ENCODE measurements at regions not wholly inside any gene's neighbourhood (a gene's known extent, or its start where the extent isn't known, plus 50 kb on each side); places are given as distances from the start of the nearest gene placed in this dataset.

DNA sequence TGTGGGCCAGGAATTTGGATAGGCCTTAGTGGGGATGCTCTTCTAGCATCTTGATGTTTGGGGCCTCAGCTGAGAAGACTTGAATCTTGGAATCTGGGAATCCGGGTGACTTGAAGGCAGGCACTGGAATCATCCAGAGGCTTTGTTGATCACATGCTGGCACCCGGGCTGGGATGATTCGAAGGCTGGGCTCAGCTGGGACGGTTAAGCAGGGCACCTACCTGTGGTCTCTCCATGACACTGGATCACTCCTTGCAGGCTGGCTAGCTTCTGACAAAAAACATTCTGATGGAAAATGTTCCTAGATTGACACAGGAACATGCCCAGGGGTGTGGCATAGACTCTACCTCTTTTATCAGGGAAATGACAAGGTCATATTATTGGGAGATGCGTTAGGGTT is 149.1 kb downstream of the TENT4A start:
- Histone ChIP-seq H2BK15ac (ENCODE audit: low read length) (no peak overlapping the region), H3K4me1 (replicated peaks in 1 of 4; ENCODE audit: control insufficient read depth in 3 of 4, insufficient read depth in 4 of 4, low read length in 3 of 4) (no peaks in the 10 kb centered on the region), H2BK12ac (ENCODE audit: low read depth, low read length) (no peak overlapping the region), H3K56ac (replicated peaks; ENCODE audit: insufficient read length, low read depth, low read length) (no peak overlapping the region), H2AK5ac (ENCODE audit: low read depth, low read length) (no peak overlapping the region), H2BK5ac (ENCODE audit: low read depth, low read length) (no peak overlapping the region), H2AFZ (ENCODE audit: low read length) (no peak overlapping the region), H3K9ac (replicated peaks in 1 of 4; ENCODE audit: extremely low read depth in 1 of 4, low read depth in 3 of 4, low read length in 3 of 4) (no peak overlapping the region), H3K9me3 (ENCODE audit: insufficient read depth in 2 of 2, low read depth in 1 of 2, low read length in 1 of 2) (peaks cover 5 to 9% of the 10 kb centered on the region in 2 experiments; a peak in 3 of 4 replicates), H4K8ac (ENCODE audit: extremely low read depth, insufficient read depth, low read length) (no peak overlapping the region), H3K36me3 (ENCODE audit: control insufficient read depth in 2 of 4, insufficient read depth in 4 of 4, low read length in 3 of 4) (no peaks in the 10 kb centered on the region), H3K4ac (replicated peaks; ENCODE audit: insufficient read length, low read depth, low read length) (no peak overlapping the region), H3K14ac (ENCODE audit: insufficient read length) (no peak overlapping the region), H3K23ac (ENCODE audit: insufficient read length) (no peak overlapping the region), H3K27ac (ENCODE audit: low read depth, low read length) (no peak overlapping the region), H3K4me3 (ENCODE audit: extremely low read depth in 1 of 4, insufficient read depth in 2 of 4, low read depth in 3 of 4, low read length in 4 of 4) (no peak overlapping the region), H3K79me1 (ENCODE audit: low read depth, low read length) (no peaks in the 10 kb centered on the region; the same call in 1 of the 2 replicates), H3K79me2 (ENCODE audit: control insufficient read depth in 1 of 2, insufficient read depth in 2 of 2, low read length in 2 of 2) (no peaks in the 10 kb centered on the region), H3K23me2 (ENCODE audit: low read depth, low read length) (no peaks in the 10 kb centered on the region), H3K4me2 (ENCODE audit: insufficient read depth in 1 of 2, low read depth in 2 of 2, low read length in 2 of 2) (no peak overlapping the region), H3K27me3 (replicated peaks in 1 of 4; ENCODE audit: control insufficient read depth in 3 of 4, extremely low read depth in 1 of 4, insufficient read depth in 3 of 4, low read length in 3 of 4) (no peaks in the 10 kb centered on the region), H4K91ac (replicated peaks; ENCODE audit: insufficient read length, low read length) (no peak overlapping the region), H2BK120ac (replicated peaks; ENCODE audit: low read depth, low read length) (no peak overlapping the region), H4K5ac (ENCODE audit: insufficient read length, low read depth, low read length) (no peak overlapping the region), H4K20me1 (replicated peaks in 1 of 2; ENCODE audit: control insufficient read depth in 1 of 2, insufficient read depth in 2 of 2, low read length in 2 of 2) (no peaks in the 10 kb centered on the region), H3K18ac (ENCODE audit: extremely low read depth, low read length) (no peak overlapping the region), H2BK20ac (ENCODE audit: low read length) (no peak overlapping the region)
- no peak for DNase-seq (ENCODE audit: low read depth in 1 of 2, low spot score in 2 of 2)
- TF ChIP-seq CHD2 (IDR thresholded peaks at IDR 0.05; ENCODE audit: low read length): no peak
- TF ChIP-seq RFX5 (IDR thresholded peaks at IDR 0.05; ENCODE audit: borderline replicate concordance, low read depth, low read length): no peak
- TF ChIP-seq SP4 (IDR thresholded peaks at IDR 0.05; ENCODE audit: low read length): no peak
- no peak for TF ChIP-seq TBP (IDR thresholded peaks at IDR 0.05; ENCODE audit: low read depth, low read length)
- TF ChIP-seq RXRA (IDR thresholded peaks at IDR 0.05; ENCODE audit: insufficient read depth, low read depth, low read length): no peak
- no peak for TF ChIP-seq POLR2A (IDR thresholded peaks at IDR 0.05; ENCODE audit: control extremely low read depth in 1 of 2, low read depth in 2 of 2, low read length in 2 of 2)
- TF ChIP-seq NANOG (IDR thresholded peaks at IDR 0.05; ENCODE audit: insufficient read depth, low read depth, low read length, poor library complexity, severe bottlenecking): no peak
- TF ChIP-seq TAF7 (optimal IDR thresholded peaks at IDR 0.05; ENCODE audit: borderline replicate concordance, low read depth, low read length): no peak
- no peak for TF ChIP-seq YY1 (IDR thresholded peaks at IDR 0.05; ENCODE audit: low read depth, low read length)
- TF ChIP-seq, protein P1, sequence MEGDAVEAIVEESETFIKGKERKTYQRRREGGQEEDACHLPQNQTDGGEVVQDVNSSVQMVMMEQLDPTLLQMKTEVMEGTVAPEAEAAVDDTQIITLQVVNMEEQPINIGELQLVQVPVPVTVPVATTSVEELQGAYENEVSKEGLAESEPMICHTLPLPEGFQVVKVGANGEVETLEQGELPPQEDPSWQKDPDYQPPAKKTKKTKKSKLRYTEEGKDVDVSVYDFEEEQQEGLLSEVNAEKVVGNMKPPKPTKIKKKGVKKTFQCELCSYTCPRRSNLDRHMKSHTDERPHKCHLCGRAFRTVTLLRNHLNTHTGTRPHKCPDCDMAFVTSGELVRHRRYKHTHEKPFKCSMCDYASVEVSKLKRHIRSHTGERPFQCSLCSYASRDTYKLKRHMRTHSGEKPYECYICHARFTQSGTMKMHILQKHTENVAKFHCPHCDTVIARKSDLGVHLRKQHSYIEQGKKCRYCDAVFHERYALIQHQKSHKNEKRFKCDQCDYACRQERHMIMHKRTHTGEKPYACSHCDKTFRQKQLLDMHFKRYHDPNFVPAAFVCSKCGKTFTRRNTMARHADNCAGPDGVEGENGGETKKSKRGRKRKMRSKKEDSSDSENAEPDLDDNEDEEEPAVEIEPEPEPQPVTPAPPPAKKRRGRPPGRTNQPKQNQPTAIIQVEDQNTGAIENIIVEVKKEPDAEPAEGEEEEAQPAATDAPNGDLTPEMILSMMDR (IDR thresholded peaks at IDR 0.05; ENCODE audit: control extremely low read depth in 1 of 3, insufficient read depth in 1 of 3, low read depth in 1 of 3, low read length in 3 of 3): no peak
- no peak for TF ChIP-seq RAD21 (IDR thresholded peaks at IDR 0.05 in 1 of 2, conservative IDR thresholded peaks at IDR 0.05 in 1 of 2; ENCODE audit: low read depth in 2 of 2, low read length in 2 of 2)
- no peak for FAIRE-seq
- CTCF ChIA-PET (ENCODE audit: partially characterized antibody): interaction anchor here (0.8 kb wide), 1 partner anchor 82 kb away, joined by 3 read pairs; no protein-coding TSS in a partner anchor
- WGBS, 2 experiments (ENCODE audit: extremely low coverage in 1 of 2, insufficient coverage in 1 of 2, insufficient read length in 1 of 2, insufficient replicate concordance in 2 of 2, low coverage in 1 of 2, low lambda C conversion rate in 2 of 2, missing lambda C conversion rate in 1 of 2): 93% methylated on average over 5 of the region's 5 CpGs; no CpG with 5 or more reads in 1 of the 2 experiments
- POLR2A ChIA-PET (ENCODE audit: partially characterized antibody): no interaction called here

All from H1 (cell line).